HG03520 (cell line): ENCODE measurements at regions not wholly inside any gene's neighbourhood (a gene's known extent, or its start where the extent isn't known, plus 50 kb on each side); places are given as distances from the start of the nearest gene placed in this dataset.

Experiments used
- ATAC-seq: cut with Tn5 transposase; IDR thresholded peaks from one replicate; pipeline ENCODE4 v1.9.1; 2021; ENCODE audit warnings: mild to moderate bottlenecking, moderate library complexity; ENCODE audit not compliant: unreplicated experiment

DNA sequence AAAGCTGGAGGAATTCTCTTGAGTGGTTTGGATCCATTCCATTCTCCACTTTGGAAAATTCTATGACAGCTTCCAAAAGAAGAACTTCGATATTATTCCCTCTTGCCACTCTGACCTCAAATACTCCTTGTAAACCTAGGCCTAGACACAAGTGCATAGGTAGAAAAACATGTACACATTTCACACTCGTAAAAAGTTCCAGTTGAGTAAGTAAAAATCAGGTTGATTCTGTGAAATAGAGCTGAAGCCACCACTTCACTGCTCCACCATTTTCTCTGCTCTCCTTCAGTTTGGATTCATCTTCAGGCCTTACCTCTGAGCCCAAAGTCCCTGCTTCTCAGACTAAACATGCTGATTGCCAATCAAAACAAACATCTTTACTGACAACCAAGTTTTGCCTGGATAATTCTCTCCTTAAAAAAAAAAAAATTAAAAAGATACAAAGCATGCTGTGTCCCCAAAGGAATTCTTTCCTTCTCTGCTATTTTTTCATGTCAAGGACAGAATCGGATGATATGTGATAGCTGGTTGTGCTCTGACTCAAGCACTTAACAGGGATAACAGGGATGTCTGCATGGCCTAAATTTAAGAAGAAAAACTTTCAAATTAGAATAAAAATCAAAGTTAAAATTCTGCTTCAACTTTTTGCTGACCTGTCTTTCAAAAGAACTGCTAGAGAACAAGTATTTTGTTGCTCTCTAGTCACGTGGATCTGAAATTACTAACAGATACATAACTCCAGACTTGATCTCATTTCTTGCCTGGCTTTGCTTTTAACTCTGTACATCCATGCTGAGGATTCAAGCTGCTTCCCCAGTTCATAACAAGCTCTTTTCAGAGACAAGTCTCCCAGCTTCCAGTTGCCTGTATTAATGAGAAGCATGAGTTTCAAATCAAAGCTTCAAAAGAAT is 420.9 kb upstream of the INTU start:
- no peak for ATAC-seq

DNA sequence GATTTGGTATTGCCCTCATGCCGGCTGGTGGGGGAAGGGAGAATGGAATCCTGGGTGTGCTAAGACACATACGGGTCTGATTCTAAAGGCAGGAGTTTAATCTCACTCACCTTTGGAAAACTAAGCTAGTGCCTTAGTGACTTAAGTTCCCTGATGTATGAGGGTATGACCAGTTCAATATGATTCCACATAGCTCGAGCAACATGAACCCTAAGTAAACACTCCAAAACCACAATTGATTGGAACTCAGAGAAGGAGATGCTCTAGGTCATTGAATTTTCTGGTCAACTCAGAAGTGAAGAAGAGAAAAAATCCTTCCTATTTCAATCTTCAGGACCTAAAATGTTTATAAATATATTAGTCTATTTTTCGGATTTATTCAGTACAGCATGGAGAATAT is 420.1 kb upstream of the INTU start:
- no peak for ATAC-seq

DNA sequence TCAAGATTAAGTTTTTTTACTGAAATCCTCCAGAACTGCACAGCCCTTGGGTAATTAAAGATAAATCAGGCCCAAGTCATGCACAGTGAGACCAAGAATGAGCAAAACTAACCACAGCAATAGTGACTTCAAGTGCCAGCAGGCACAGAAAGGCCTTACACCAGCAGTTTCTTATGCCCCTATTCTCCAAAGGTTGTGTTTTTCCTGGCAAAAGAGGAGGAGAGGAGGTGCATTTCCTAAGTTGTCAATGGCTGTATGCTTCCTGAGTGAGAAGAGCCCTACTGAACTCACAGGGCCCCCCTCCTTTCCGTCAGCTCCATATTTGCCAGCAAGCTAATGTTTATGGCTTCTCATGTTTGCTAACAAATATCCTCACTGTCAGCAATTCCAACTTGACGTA is 418.7 kb upstream of the INTU start:
- no peak for ATAC-seq

DNA sequence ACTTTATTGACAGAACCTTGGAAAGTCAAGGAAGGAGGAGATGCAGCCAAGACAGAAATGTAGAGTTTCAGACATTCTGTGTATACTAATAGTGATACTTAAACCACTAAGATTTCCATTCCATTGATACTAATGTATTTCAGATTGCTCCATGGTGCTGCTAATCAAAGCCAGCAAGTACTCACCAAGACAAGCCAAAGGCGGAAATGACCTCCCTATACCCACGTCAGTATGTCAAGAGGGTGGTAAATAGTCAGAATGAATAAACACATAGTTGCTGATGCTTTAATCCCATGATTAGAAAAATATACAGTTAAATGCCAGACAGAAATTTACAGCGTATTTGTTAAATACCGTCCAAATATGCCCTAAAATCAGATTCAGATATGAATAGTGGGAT is 417.8 kb upstream of the INTU start:
- no peak for ATAC-seq

DNA sequence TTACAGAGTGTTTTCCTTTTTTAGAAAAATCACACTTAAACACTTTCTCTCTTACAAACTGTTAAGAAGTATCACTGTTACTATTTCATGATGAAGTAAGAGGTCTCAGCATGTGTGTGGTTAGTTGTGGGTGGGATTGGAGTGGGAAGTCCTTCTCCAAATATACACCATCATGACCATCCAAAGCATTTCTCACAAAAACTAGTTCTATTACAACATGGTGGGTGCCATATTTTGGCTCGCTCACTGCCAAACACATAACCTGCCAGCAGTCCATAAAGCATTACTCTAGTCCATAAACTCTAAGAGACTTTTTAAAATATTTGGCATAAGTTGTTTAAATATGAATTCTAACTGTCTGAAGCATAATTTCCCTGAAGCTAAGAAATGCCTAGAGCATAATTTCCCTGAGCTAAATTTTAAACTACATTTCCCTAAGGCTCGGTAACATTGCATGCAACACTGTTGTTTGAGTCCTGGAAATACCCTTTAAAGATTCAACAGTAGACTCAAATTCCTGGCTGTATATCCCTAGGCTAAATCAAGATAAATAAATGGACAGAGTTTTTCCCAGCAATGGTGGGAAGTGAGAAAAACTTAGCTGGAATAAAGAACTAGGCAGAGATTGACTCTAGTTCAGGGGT is 415.0 kb upstream of the INTU start:
- ATAC-seq, result no peak

DNA sequence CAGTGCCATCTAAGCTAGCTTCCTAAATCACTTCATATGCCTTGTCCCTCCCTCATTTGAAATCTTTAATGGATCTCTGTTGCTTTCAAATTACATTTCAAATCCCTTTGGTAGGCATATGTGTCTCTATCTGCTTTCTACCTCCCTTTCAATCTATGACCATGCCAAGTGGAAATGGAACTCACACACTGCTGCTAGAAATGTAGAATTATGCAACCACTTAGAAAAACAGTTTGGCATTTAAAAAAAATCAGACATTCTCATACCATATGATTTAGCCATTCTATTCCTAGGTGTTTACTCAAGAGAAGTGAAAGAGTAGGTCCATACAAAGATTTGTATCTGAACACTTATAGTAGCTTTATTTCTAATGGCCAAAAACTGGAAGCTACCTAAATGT is 413.5 kb upstream of the INTU start:
- no peak for ATAC-seq

DNA sequence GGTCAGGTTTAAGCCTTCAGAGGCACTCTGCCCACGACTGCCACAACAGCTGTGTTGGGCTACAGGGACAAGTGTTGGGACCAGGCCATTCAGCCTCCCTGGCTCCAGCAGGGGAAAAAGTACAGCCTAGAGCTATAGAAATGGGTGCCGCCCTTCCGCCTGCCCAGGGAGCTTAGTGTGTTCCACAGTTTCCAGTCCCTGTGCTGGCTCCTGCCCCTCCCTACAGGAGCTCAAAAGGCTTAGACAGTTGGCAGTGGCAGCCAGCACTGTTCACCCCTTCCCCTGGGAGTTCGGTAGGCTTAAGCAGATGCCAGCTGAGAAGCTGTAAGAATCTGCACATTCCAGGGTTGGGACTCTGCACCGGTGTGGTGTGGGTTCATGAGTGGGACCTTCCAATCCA is 408.2 kb upstream of the INTU start:
- ATAC-seq, result no peak

DNA sequence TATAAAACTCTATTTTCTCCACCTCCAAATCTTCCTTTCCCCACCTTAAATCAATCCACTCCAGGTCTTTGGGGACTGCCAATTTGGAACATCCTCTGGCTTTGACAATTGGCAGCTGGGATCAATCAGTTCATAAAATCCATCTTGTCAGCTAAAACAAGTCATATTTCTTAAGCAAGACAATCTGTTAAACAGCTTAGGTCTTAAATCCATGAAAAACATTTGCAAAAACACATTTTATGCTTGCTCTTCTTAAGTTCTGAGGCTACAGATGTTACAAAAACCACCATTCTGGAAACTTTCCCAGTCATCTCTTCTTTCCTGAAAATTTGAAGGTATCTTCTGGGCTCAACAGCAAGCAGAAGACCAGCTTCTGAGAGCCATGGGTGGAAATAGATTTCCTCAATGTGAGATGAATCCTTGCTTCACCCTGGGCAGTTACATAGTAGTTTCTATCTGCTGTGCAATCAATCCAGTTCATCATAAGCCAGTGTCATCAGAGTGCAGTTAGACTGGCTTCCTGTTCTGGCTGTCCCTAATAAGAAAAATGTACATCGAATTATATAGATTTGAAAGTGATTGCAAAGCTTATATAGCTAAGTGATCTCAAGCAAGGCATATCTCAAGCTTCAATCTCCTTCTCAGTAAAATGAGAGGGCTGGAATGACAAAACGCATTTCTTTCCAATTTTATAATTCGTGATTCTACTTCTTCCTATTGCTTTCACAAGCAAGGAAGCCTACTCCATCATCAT is 402.7 kb upstream of the INTU start:
- no peak for ATAC-seq

DNA sequence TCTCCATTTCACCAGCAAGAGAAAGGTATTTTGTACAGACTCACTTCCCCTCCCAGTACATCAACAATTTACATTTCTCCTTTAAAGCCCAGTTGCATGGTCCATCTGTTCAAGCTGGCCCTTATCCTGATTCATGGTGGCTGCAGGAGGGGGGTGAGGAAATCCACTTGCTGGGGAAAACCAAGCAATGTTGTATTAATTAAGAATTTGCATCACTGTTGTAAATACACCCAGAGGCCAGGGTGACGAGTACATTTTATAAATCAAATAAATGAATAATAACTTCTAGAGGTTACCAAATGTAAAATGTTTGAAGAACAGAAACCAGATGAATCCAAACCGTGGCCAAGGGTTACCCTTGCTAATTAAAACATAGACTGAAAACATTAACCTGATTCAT is 395.9 kb upstream of the INTU start:
- ATAC-seq, result no peak

DNA sequence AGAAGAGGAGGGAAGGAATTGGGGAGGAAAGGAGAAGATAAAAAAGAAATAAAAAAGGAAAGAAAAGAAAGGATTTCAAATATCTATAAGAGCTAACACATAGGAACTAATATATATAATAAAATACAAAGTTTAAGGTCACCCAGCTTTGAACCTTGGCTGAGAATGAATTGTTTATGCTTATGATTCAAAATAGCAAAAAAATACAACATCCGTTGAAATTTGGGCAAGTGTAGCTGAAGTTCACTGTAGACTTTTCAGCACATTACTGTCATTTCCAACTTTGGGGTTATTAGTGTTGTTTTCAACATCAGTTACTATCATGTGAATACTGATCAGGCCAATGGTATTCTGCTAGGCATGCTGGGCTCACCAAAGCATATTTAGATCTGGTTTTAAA is 395.2 kb upstream of the INTU start:
- ATAC-seq, result no peak

DNA sequence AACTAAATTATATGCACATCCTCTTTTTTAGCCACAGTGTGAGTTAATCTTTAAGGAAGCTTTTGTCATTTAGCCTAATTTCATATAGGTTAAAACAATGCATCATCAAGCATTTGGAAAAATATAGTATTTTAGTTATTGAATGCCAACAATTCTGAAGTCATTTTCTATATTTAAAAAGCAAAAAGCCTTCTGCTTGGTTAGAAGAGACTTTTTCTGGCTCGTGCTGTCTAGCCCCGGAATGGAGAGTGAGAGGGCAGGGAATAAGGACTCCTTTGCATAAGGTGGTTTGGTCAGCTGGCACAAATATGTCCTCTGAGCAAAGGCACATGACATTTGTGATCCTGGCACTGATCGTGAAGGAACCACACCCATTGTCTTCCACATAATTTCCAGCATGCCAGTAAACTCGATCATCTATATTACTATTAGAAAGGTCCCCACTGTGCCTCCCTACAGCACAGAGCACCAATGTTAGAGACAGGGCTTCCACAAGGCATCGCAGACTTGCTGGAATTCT is 393.7 kb upstream of the INTU start:
- no peak for ATAC-seq

DNA sequence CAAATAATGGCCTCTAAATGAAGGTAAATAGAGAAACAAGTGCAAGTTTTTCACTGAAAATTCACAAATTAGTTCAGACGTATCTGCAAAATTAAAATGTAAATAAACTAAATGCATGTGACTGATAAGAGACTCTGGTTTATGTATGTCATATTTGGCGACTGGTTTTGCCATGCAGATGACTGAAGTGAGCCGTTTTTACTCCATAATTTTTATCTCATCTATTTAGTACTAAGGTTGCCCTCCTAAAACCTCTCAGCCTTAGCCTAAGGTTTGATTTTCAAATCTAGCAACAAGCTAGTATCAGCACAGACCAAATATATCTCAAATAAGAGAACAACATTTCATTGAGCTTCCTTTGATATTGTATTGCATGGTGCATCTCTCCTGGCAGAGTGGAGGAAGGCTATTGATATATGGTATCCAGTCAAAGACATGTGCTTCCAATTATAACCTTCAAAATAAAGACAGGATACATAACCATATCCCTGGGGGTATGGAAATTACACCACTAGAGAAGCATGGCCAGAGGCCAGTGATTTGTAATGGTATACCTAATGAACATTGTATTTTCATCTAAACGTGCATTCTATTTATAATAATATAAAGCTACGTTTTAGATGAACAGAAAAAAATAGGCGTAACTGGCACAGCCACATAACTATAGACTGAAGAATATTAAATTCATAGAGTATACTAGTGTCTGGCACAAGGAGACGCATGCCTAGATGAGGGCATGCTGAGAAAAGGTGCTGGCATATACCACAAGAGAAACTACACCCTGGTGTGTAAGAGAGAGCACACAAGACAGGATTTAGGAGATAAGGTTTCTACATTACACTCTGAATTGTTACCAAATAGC is 392.6 kb upstream of the INTU start:
- ATAC-seq, result no peak

DNA sequence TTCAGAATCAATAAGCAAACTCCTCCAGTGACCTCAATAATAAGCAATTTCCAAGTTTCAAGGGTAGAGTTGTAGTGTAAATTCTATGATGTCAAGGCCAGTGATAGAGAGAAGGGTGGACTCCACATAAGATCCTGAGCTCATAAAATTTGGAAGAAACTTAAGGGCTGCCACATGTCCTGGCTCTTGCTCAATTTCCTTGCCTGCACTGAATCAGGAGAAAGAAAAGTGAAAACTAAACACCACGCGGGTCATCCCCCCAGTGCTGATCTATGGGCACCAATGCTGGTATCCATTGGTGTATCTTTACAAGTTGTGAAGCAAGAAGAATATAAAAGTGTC is 392.0 kb upstream of the INTU start:
- no peak for ATAC-seq

DNA sequence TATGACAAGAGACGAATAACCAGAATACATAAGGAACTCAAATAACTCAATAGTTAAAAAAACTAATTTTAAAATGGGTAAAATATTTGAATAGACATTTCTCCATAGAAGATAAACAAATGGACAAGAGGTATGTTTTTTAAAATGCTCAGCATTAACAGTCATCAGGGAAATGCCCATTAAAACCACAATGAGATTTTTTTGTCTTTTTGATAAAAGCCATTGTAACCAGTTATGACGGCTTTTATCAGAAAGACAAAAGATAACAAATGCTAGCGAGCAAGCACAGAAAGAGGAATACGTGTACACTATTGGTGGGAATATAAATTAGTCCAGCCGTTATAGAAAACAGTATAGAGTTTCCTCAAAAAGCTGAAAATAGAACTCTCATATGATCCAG is 388.2 kb upstream of the INTU start:
- no peak for ATAC-seq

DNA sequence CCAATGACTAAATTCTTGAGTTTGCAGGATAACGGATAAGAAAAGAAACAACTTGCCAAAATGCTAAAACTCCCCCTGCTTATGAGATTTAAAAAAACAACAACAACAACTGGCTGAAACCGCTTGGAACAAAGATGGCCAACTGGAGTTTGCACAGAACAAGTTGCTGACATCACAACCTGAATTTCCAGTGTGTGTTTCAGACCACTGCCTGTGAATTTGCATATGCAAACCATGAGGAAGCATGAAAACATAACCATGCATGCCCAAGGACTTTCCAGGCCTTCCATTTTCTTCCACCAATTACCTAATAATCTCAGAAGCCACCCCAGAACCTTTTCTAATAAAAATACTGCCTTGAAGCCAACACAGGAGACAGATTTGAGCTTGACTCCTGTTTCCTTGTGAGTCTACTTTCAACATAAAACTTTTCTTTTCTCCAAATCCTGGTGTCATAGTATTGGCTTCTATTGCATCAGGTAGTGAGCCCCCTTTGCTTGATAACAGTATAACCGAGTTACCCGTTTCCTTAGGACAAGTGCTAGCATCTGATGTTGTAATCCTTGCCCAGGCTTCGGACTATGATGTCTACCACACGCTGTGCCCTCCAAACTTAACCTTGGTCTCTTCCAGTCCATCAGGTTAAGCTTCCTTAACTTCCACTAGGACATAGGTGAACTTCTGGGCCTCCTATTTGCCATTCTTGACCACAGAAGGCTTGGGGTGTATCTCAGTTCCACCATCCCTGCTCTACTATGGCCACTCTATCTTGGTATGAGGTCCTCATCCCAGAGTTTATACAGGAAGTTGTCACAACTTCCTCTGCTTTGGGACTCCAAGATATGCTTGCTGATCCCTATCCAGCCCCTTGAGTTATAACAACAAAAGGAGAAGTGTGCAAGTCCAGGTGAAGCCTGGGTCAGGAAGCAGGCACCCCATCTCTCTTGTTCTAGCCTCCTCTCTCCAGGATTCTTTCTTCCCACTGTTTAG is 385.5 kb upstream of the INTU start:
- no peak for ATAC-seq

DNA sequence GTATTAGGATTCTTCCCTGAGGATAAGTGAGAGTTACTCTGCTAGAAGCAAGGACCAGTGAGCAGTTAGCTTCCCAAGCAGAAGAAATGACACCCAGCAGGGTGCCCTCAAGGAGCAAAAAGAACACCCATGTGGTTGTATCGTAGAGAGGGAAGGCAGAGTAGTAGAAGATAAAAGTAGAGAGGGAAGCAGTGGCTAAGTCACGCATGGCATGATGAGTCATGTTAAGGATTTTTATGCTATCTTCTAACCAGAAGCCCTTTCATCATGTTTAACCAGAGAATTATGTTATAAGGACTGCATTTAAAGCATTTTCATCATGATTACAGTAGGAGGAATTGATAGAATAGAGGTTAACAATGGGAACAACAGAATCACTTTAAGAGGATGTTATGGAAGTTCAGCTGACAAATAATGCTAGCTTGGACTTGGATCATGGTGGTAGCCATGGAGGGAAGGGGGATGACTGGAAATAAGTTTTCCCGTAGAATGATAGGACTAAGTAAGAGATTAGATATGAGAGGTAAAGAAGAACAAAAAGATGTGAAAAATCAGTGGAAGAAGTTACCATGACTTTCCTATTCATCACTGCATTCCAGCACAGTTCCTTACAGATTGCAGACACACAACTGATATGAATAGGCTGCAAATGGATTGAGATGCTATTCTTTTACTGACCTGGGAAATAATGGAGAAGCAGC is 383.5 kb upstream of the INTU start:
- no peak for ATAC-seq

DNA sequence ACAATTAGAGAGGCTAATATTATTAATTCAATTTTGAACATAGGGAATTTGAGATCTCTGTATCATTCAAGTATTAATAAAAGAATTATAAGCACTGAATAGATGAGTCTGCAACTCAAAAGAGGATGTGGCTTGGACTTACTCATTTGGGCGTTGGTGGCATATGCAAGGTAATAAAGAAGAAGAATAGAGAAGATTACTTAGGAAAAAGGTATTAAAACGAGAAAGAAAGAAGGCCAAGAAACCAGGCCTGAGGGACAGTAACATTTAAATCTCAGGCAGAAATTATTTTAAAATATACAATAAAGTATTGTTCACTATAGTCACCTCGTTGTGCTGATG is 383.0 kb upstream of the INTU start:
- no peak for ATAC-seq

DNA sequence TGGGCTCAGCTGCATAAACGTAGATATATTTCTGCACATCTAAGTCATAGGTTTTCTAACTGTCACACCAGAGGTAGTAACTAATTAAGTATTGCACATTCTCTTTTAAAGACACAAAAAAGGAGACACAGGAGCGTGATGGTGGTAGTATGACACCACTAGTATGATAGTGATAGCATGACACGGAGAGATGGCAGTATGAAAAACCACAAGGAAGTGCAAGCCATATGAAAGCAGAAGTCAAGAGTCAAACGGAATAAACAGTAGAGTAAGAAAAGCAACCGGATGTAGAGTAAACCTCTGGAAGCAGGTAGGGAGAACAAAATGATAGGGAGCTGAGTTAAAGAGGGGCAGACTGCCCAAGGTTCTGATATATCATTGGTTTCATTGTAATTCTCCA is 382.2 kb upstream of the INTU start:
- ATAC-seq, result peak; percentile 71

DNA sequence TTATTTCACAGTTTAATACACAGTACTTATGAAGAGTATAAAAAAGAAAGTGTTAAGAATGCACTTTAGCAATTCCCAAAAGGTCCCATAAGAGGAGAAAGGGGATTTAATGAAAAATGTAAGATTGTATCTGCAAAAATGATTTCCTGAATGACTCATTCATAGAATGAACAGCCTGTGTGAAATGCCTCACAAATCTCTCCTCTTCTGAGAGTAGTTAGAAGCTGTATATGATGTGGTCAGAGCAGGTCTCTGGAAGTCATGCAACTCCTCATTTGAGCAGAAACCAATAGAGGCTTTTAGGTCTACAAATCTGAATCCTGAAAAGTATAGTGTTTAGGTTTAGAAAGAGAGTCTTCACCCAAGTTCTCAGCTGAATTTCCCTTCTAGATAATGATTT is 381.3 kb upstream of the INTU start:
- peak; percentile 84 for ATAC-seq
